Glutamatergic neuron (in vitro differentiated cells): ENCODE measurements at regions not wholly inside any gene's neighbourhood (a gene's known extent, or its start where the extent isn't known, plus 50 kb on each side); places are given as distances from the start of the nearest gene placed in this dataset.

Source experiments
- DNase-seq: peaks from one replicate; pipeline ENCODE4 v3.0.0; 2022
- H3K27ac Mint-ChIP-seq: one replicate; pipeline ENCODE4 v1.8.0; 2020; ENCODE audit warnings: mild to moderate bottlenecking, mixed read lengths, inconsistent platforms; ENCODE audit not compliant: unreplicated experiment
- H3K27me3 Mint-ChIP-seq: one replicate; pipeline ENCODE4 v1.8.0; 2020; ENCODE audit warnings: mild to moderate bottlenecking, moderate library complexity, mixed read lengths, inconsistent platforms; ENCODE audit not compliant: unreplicated experiment
- H3K36me3 Mint-ChIP-seq: one replicate; pipeline ENCODE4 v1.8.0; 2020; ENCODE audit warnings: mild to moderate bottlenecking, mixed read lengths, inconsistent platforms; ENCODE audit not compliant: unreplicated experiment
- H3K4me1 Mint-ChIP-seq: one replicate; pipeline ENCODE4 v1.8.0; 2020; ENCODE audit warnings: mild to moderate bottlenecking, low read depth, mixed read lengths, inconsistent platforms; ENCODE audit not compliant: unreplicated experiment
- H3K4me3 Mint-ChIP-seq: one replicate; pipeline ENCODE4 v1.8.0; 2020; ENCODE audit warnings: mild to moderate bottlenecking, mixed read lengths, inconsistent platforms; ENCODE audit not compliant: unreplicated experiment
- H3K9me3 Mint-ChIP-seq: one replicate; pipeline ENCODE4 v1.8.0; 2020; ENCODE audit warnings: mild to moderate bottlenecking, moderate library complexity, mixed read lengths, inconsistent platforms; ENCODE audit not compliant: unreplicated experiment
- TF ChIP-seq, protein P1 (sequence below): fragments of 200-600 bp; sonication (generic); IDR thresholded peaks from one replicate; pipeline ENCODE4 v1.5.0; 2021; ENCODE audit not compliant: partially characterized antibody, unreplicated experiment

- TF ChIP-seq, protein P1, sequence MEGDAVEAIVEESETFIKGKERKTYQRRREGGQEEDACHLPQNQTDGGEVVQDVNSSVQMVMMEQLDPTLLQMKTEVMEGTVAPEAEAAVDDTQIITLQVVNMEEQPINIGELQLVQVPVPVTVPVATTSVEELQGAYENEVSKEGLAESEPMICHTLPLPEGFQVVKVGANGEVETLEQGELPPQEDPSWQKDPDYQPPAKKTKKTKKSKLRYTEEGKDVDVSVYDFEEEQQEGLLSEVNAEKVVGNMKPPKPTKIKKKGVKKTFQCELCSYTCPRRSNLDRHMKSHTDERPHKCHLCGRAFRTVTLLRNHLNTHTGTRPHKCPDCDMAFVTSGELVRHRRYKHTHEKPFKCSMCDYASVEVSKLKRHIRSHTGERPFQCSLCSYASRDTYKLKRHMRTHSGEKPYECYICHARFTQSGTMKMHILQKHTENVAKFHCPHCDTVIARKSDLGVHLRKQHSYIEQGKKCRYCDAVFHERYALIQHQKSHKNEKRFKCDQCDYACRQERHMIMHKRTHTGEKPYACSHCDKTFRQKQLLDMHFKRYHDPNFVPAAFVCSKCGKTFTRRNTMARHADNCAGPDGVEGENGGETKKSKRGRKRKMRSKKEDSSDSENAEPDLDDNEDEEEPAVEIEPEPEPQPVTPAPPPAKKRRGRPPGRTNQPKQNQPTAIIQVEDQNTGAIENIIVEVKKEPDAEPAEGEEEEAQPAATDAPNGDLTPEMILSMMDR: no peak
- Mint-ChIP-seq H3K4me1 (peaks cover 18% of the 10 kb centered on the region), H3K4me3 (no peak overlapping the region), H3K36me3 (no peaks in the 10 kb centered on the region), H3K9me3 (peaks cover 12% of the 10 kb centered on the region), H3K27ac (no peak overlapping the region), H3K27me3 (peaks cover 14% of the 10 kb centered on the region)
- no peak for DNase-seq
Measured at GRCh38 chr13:50077431-50077830, 62.2 kb downstream of the KCNRG start.

- Mint-ChIP-seq H3K9me3 (peaks cover 12% of the 10 kb centered on the region), H3K4me1 (peaks cover 21% of the 10 kb centered on the region), H3K27me3 (peaks cover 18% of the 10 kb centered on the region), H3K27ac (peak overlapping the region; percentile 54), H3K4me3 (peak overlapping the region; percentile 62), H3K36me3 (no peaks in the 10 kb centered on the region)
- TF ChIP-seq, protein P1: no peak
- DNase-seq: no peak
Measured at GRCh38 chr13:50078231-50078894, 63.1 kb downstream of the KCNRG start.

GRCh38 chr13:50078895-50079654 lies 63.8 kb downstream of the KCNRG start:
- Mint-ChIP-seq H3K27me3 (peaks cover 18% of the 10 kb centered on the region), H3K9me3 (peaks cover 12% of the 10 kb centered on the region), H3K4me1 (peaks cover 18% of the 10 kb centered on the region), H3K27ac (peak overlapping the region; percentile 52), H3K36me3 (no peaks in the 10 kb centered on the region), H3K4me3 (peak overlapping the region; percentile 98)
- TF ChIP-seq, protein P1: no peak
- no peak for DNase-seq

GRCh38 chr13:50079655-50080202 lies 64.5 kb downstream of the KCNRG start:
- peak overlapping the region; percentile 98 for H3K4me3 Mint-ChIP-seq
- no peaks in the 10 kb centered on the region for H3K36me3 Mint-ChIP-seq
- peaks cover 18% of the 10 kb centered on the region for H3K4me1 Mint-ChIP-seq
- DNase-seq: no peak
- peak overlapping the region; percentile 89 for H3K27ac Mint-ChIP-seq
- H3K9me3 Mint-ChIP-seq: peaks cover 12% of the 10 kb centered on the region
- TF ChIP-seq, protein P1: no peak
- peaks cover 18% of the 10 kb centered on the region for H3K27me3 Mint-ChIP-seq
